ENCODE measurements at regions not wholly inside any gene's neighbourhood (a gene's known extent, or its start where the extent isn't known, plus 50 kb on each side); places are given as distances from the start of the nearest gene placed in this dataset.

DNA sequence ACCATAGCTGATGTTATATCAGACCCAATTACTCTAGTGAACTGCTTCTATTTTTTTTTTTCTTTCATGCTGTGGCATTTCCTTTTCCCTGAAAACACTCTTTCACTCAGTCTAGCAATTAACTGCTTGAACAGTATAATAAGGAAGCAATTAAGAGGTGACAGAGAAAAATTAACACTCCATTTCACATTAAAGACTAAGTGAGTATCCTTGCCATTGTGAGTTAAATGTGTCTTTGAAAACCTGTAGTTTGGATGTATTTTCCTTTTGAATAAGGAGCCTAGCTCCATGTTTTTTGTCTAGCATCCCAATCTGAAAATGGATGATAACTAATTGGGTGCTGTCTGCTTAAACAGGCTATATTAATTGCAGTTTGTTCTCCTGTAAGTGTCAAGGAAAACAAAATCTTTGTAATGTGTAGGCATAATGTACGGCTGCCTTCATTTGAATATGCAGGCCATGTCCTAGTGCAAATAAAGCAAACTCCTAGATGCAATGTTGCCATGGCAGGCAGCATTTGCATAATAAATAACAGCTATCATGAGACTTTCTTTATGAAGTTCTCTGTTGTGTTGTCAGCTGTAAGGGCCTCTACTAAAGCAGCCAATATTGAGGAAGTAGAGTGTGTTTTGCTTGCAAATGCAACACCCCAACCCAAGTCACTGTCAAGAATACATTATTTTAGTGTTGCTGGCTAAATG, 416.7 kb downstream of the ZIC3 start:
- intact Hi-C loops (cut with DNase I; ENCODE audit: low total_unique reads), result no loop called here
- Histone ChIP-seq H3K36me3 (ENCODE audit: low read depth, missing control alignments) (no peaks in the 10 kb centered on the region), H3K27me3 (no peaks in the 10 kb centered on the region), H3K9me3 (no peaks in the 10 kb centered on the region), H3K4me3 (no peak overlapping the region), H3K27ac (no peak overlapping the region), H3K4me1 (no peaks in the 10 kb centered on the region)
- TF ChIP-seq POLR2A (IDR thresholded peaks at IDR 0.05) (no peak), CTCF (IDR thresholded peaks at IDR 0.05) (no peak)
- no peak for DNase-seq
- WGBS, 2 donors, result 39 to 40% methylated on average over 1 of the region's 1 CpG

DNA sequence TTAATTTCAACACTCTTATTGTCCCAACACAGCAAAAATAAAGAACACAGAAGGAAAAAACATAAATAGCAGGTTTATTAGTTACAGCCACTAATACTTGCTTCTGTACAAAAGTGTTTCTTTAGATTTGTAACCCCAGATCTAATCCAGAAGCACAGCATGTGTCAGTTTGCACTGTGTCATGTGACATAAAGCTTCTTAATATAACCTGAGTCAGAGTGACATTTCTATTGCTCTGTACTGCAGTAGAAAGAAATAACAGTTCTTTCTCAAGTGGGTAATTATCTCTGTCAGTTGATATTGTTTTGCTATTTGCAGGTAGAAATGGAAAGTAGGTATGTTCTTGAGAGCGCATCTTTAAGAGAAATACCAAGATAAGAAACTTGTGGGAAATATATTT, 422.5 kb downstream of the ZIC3 start:
- intact Hi-C loops (cut with DNase I; ENCODE audit: low total_unique reads), result no loop called here
- Histone ChIP-seq H3K4me1 (no peaks in the 10 kb centered on the region), H3K4me3 (no peak overlapping the region), H3K27ac (no peak overlapping the region), H3K27me3 (no peaks in the 10 kb centered on the region), H3K36me3 (ENCODE audit: low read depth, missing control alignments) (no peaks in the 10 kb centered on the region), H3K9me3 (no peaks in the 10 kb centered on the region)
- DNase-seq, result no peak
- TF ChIP-seq POLR2A (IDR thresholded peaks at IDR 0.05) (no peak), CTCF (IDR thresholded peaks at IDR 0.05) (no peak)
- WGBS, 2 donors, result 84 to 93% methylated on average over 1 of the region's 1 CpG

DNA sequence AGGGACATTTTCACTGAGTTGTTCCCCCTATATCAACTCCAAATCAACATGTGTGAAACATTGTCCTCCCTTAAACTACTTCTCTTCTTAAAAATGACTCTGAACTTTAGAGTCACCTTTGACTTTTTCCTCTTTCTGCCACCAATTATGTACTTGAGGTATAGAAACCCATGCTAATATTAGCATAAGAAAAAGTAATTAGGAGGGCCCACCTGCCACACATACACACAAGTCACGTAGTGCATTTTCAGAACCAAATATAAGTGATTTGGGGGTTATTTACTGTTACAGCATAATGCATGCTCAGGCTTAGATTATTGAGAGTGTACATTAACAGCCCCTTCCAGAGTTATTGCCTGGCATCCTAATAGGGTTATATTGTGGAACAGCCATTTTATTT, 432.7 kb downstream of the ZIC3 start:
- Histone ChIP-seq H3K36me3 (ENCODE audit: low read depth, missing control alignments) (no peaks in the 10 kb centered on the region), H3K4me1 (no peaks in the 10 kb centered on the region), H3K27ac (no peak overlapping the region), H3K9me3 (no peaks in the 10 kb centered on the region), H3K4me3 (no peak overlapping the region), H3K27me3 (no peaks in the 10 kb centered on the region)
- DNase-seq, result no peak
- intact Hi-C loops (cut with DNase I; ENCODE audit: low total_unique reads), result no loop called here
- no peak for TF ChIP-seq CTCF (IDR thresholded peaks at IDR 0.05)
- no peak for TF ChIP-seq POLR2A (IDR thresholded peaks at IDR 0.05)
- WGBS, 2 donors, result 62 to 83% methylated on average over 1 of the region's 1 CpG

GRCh38 chrX:137999071-137999470, 433.1 kb downstream of the ZIC3 start:
- Histone ChIP-seq H3K36me3 (ENCODE audit: low read depth, missing control alignments) (no peaks in the 10 kb centered on the region), H3K9me3 (no peaks in the 10 kb centered on the region), H3K27ac (no peak overlapping the region), H3K4me3 (no peak overlapping the region), H3K27me3 (no peaks in the 10 kb centered on the region), H3K4me1 (no peaks in the 10 kb centered on the region)
- TF ChIP-seq CTCF (IDR thresholded peaks at IDR 0.05) (no peak), POLR2A (IDR thresholded peaks at IDR 0.05) (no peak)
- DNase-seq, result no peak
- WGBS, 2 donors, result 67 to 71% methylated on average over 3 of the region's 3 CpGs
- intact Hi-C loops (cut with DNase I; ENCODE audit: low total_unique reads), result no loop called here

DNA sequence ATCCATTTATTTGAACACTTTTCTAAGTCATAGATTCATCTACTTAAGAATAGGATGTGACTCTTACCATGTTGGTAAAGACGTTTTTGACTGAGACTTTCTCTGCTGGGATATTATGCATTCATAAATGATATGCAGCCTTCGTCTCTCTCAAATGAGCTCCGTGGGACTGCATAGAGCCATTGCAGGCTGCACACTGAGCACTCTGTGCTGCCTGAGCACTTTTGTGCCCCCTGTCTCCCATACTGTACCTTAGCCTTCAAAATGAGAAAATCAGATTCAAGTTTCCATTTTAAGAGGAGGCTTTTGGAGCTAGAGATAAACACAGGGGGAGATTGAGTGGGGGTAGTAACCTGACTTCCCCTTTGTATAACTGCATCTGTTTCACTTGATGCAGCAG, 433.6 kb downstream of the ZIC3 start:
- no peak for DNase-seq
- H3K27me3 ChIP-seq, result no peaks in the 10 kb centered on the region
- H3K27ac ChIP-seq, result no peak overlapping the region
- H3K4me1 ChIP-seq, result no peaks in the 10 kb centered on the region
- 54 to 86% methylated on average over 3 of the region's 3 CpGs for WGBS, 2 donors
- intact Hi-C loops (cut with DNase I; ENCODE audit: low total_unique reads), result no loop called here
- no peaks in the 10 kb centered on the region for H3K9me3 ChIP-seq
- H3K4me3 ChIP-seq, result no peak overlapping the region
- TF ChIP-seq POLR2A (IDR thresholded peaks at IDR 0.05) (no peak), CTCF (IDR thresholded peaks at IDR 0.05) (no peak)
- H3K36me3 ChIP-seq (ENCODE audit: low read depth, missing control alignments), result no peaks in the 10 kb centered on the region
